K562 (cell line): ENCODE measurements at regions not wholly inside any gene's neighbourhood (a gene's known extent, or its start where the extent isn't known, plus 50 kb on each side); places are given as distances from the start of the nearest gene placed in this dataset.

ENCODE experiments used
- CHD7 ChIP-seq: fragments of 200-600 bp; sonication (generic); IDR thresholded peaks from one replicate; pipeline ENCODE4 v1.6.1; 2012; ENCODE audit warnings: mild to moderate bottlenecking, low read depth, low read length, inconsistent platforms
- ERF ChIP-seq: fragments of 450-650 bp; formaldehyde crosslinking; IDR thresholded peaks from 2 replicates; pipeline ENCODE4 v1.4.0; 2020; ENCODE audit warnings: mild to moderate bottlenecking, mixed read lengths
- ETV5 ChIP-seq: sonication (generic); formaldehyde crosslinking; IDR thresholded peaks from 2 replicates; pipeline ENCODE4 v1.4.0; 2020; ENCODE audit warnings: low read depth, mild to moderate bottlenecking, missing genetic modification reagents
- FOXK1 ChIP-seq: sonication (generic); formaldehyde crosslinking; IDR thresholded peaks from 2 replicates; pipeline ENCODE4 v1.8.0; 2022; ENCODE audit warnings: missing genetic modification reagents, mild to moderate bottlenecking, borderline replicate concordance
- LARP7 ChIP-seq: fragments of 450-650 bp; IDR thresholded peaks from 2 replicates; pipeline ENCODE4 v1.6.1; 2016
- MXD1 ChIP-seq: fragments of 250-450 bp; sonication (Bioruptor Pico); IDR thresholded peaks from 2 replicates; pipeline ENCODE4 v1.8.0; 2021; ENCODE audit warnings: borderline replicate concordance, mild to moderate bottlenecking, moderate library complexity; ENCODE audit not compliant: poor library complexity, severe bottlenecking
- NBN ChIP-seq: fragments of 450-650 bp; IDR thresholded peaks from 2 replicates; pipeline ENCODE4 v1.6.1; 2016; ENCODE audit warnings: low read depth, mild to moderate bottlenecking
- NEUROD1 ChIP-seq: fragments of 150-350 bp; IDR thresholded peaks from 2 replicates; pipeline ENCODE4 v1.6.1; 2014; ENCODE audit warnings: borderline replicate concordance, low read length, low read depth; ENCODE audit not compliant: partially characterized antibody
- STAG1 ChIP-seq: sonication (generic); formaldehyde crosslinking; IDR thresholded peaks from 2 replicates; pipeline ENCODE4 v1.5.0; 2020; ENCODE audit warnings: missing genetic modification reagents, borderline replicate concordance
- ZBTB5 ChIP-seq: fragments of 450-650 bp; IDR thresholded peaks from 2 replicates; pipeline ENCODE4 v1.6.1; 2017; ENCODE audit warnings: antibody characterized with exemption
- ZNF197 ChIP-seq: fragments of 200-800 bp; sonication (Bioruptor generic); IDR thresholded peaks from 2 replicates; pipeline ENCODE4 v1.6.1; 2016; ENCODE audit warnings: low read depth, missing genetic modification characterization, missing compliant biosample characterization

- TF ChIP-seq CHD7, result no peak
- no peak for TF ChIP-seq FOXK1
- TF ChIP-seq NBN, result no peak
- no peak for TF ChIP-seq ERF (CRISPR knock-in tag)
- TF ChIP-seq STAG1 (CRISPR knock-in tag), result no peak
- TF ChIP-seq LARP7, result no peak
- no peak for TF ChIP-seq NEUROD1
- no peak for TF ChIP-seq MXD1 (CRISPR knock-in tag)
- TF ChIP-seq ZNF197, result no peak
- TF ChIP-seq ETV5 (CRISPR knock-in tag), result no peak
- no peak for TF ChIP-seq ZBTB5
Measured at GRCh38 chr21:35314857-35315582, 265.9 kb upstream of the RUNX1 start (continued).
